ENCODE measurements at regions not wholly inside any gene's neighbourhood (a gene's known extent, or its start where the extent isn't known, plus 50 kb on each side); places are given as distances from the start of the nearest gene placed in this dataset.

- H3K9me3 Mint-ChIP-seq = peaks cover 0 to 10% (median 3%) of the 10 kb centered on the region in 7 donors
- H3K4me3 Mint-ChIP-seq = no peak overlapping the region
- ATAC-seq (ENCODE audit: low read depth in 2 of 2) (no peak), DNase-seq (no peak)
- H3K4me1 Mint-ChIP-seq = peaks cover 0 to 4% (median 3%) of the 10 kb centered on the region in 3 donors
- H3K27me3 Mint-ChIP-seq = peaks cover 0 to 11% (median 0%) of the 10 kb centered on the region in 3 donors
- H3K27ac Mint-ChIP-seq = peak overlapping the region in 1 of 6 donors; percentile 27
- no peaks in the 10 kb centered on the region for H3K36me3 Mint-ChIP-seq
These were observed 213.3 kb upstream of the ZNF536 start for GRCh38 chr19:30158893-30159245.

GRCh38 chr19:30159636-30160035, 212.5 kb upstream of the ZNF536 start:
- H3K27me3 Mint-ChIP-seq = peaks cover 0 to 11% (median 0%) of the 10 kb centered on the region in 3 donors
- H3K4me3 Mint-ChIP-seq = no peak overlapping the region
- peaks cover 0 to 4% (median 0%) of the 10 kb centered on the region in 3 donors for H3K4me1 Mint-ChIP-seq
- no peak for DNase-seq
- H3K9me3 Mint-ChIP-seq = peaks cover 0 to 14% (median 3%) of the 10 kb centered on the region in 7 donors
- H3K27ac Mint-ChIP-seq = no peak overlapping the region
- no peaks in the 10 kb centered on the region for H3K36me3 Mint-ChIP-seq
- ATAC-seq (ENCODE audit: low read depth in 2 of 2) = no peak

- Mint-ChIP-seq H3K36me3 (no peaks in the 10 kb centered on the region), H3K4me3 (peak overlapping the region in 1 of 8 donors; percentile 50), H3K27ac (peak overlapping the region in 2 of 6 donors; percentile 19 to 70), H3K4me1 (peaks cover 0 to 3% (median 0%) of the 10 kb centered on the region in 3 donors), H3K9me3 (peaks cover 0 to 14% (median 3%) of the 10 kb centered on the region in 7 donors), H3K27me3 (peaks cover 0 to 9% (median 0%) of the 10 kb centered on the region in 3 donors)
- DNase-seq (no peak), ATAC-seq (ENCODE audit: low read depth in 2 of 2) (no peak)
These were observed 211.8 kb upstream of the ZNF536 start for GRCh38 chr19:30160426-30160825.

GRCh38 chr19:30161021-30161655, 211.0 kb upstream of the ZNF536 start:
- Mint-ChIP-seq H3K9me3 (peaks cover 0 to 14% (median 3%) of the 10 kb centered on the region in 7 donors), H3K4me1 (no peaks in the 10 kb centered on the region), H3K4me3 (no peak overlapping the region), H3K36me3 (no peaks in the 10 kb centered on the region), H3K27ac (no peak overlapping the region), H3K27me3 (peaks cover 0 to 3% (median 0%) of the 10 kb centered on the region in 3 donors)
- DNase-seq (no peak), ATAC-seq (ENCODE audit: low read depth in 2 of 2) (no peak)

- no peak overlapping the region for H3K4me3 Mint-ChIP-seq
- peaks cover 0 to 14% (median 3%) of the 10 kb centered on the region in 7 donors for H3K9me3 Mint-ChIP-seq
- no peaks in the 10 kb centered on the region for H3K36me3 Mint-ChIP-seq
- no peak for ATAC-seq (ENCODE audit: low read depth in 2 of 2)
- H3K27ac Mint-ChIP-seq = no peak overlapping the region
- H3K27me3 Mint-ChIP-seq = no peaks in the 10 kb centered on the region
- DNase-seq = no peak
- no peaks in the 10 kb centered on the region for H3K4me1 Mint-ChIP-seq
These were observed 210.4 kb upstream of the ZNF536 start for GRCh38 chr19:30161770-30162169.

GRCh38 chr19:30162718-30163117, 209.5 kb upstream of the ZNF536 start:
- no peaks in the 10 kb centered on the region for H3K4me1 Mint-ChIP-seq

GRCh38 chr19:30163663-30164062, 208.5 kb upstream of the ZNF536 start:
- Mint-ChIP-seq H3K27me3 (no peaks in the 10 kb centered on the region), H3K4me1 (no peaks in the 10 kb centered on the region), H3K9me3 (peaks cover 0 to 14% (median 3%) of the 10 kb centered on the region in 7 donors), H3K27ac (no peak overlapping the region), H3K4me3 (no peak overlapping the region), H3K36me3 (no peaks in the 10 kb centered on the region)
- no peak for DNase-seq
- ATAC-seq (ENCODE audit: low read depth in 2 of 2) = no peak

More at GRCh38 chr19:30162718-30163117, 209.5 kb upstream of the ZNF536 start:
- ATAC-seq (ENCODE audit: low read depth in 2 of 2) (no peak), DNase-seq (no peak)
- Mint-ChIP-seq H3K36me3 (no peaks in the 10 kb centered on the region), H3K27me3 (no peaks in the 10 kb centered on the region), H3K27ac (no peak overlapping the region), H3K9me3 (peaks cover 0 to 14% (median 3%) of the 10 kb centered on the region in 7 donors), H3K4me3 (no peak overlapping the region)

GRCh38 chr19:30165228-30165813, 206.9 kb upstream of the ZNF536 start:
- DNase-seq (no peak), ATAC-seq (ENCODE audit: low read depth in 2 of 2) (no peak)
- H3K27me3 Mint-ChIP-seq = no peaks in the 10 kb centered on the region
- H3K4me3 Mint-ChIP-seq = no peak overlapping the region
- H3K4me1 Mint-ChIP-seq = no peaks in the 10 kb centered on the region
- H3K36me3 Mint-ChIP-seq = no peaks in the 10 kb centered on the region
- no peak overlapping the region for H3K27ac Mint-ChIP-seq
- peaks cover 0 to 14% (median 3%) of the 10 kb centered on the region in 7 donors for H3K9me3 Mint-ChIP-seq

- Mint-ChIP-seq H3K9me3 (peaks cover 0 to 14% (median 3%) of the 10 kb centered on the region in 7 donors), H3K4me3 (no peak overlapping the region), H3K36me3 (no peaks in the 10 kb centered on the region), H3K4me1 (no peaks in the 10 kb centered on the region), H3K27ac (peak overlapping the region in 1 of 6 donors; percentile 32), H3K27me3 (no peaks in the 10 kb centered on the region)
- DNase-seq = no peak
- no peak for ATAC-seq (ENCODE audit: low read depth in 2 of 2)
These were observed 204.8 kb upstream of the ZNF536 start for GRCh38 chr19:30167206-30167868.

GRCh38 chr19:30167976-30168635, 204.1 kb upstream of the ZNF536 start:
- no peak overlapping the region for H3K4me3 Mint-ChIP-seq
- ATAC-seq (ENCODE audit: low read depth in 2 of 2) = no peak
- H3K27ac Mint-ChIP-seq = peak overlapping the region in 1 of 6 donors; percentile 19
- H3K27me3 Mint-ChIP-seq = no peaks in the 10 kb centered on the region
- no peaks in the 10 kb centered on the region for H3K36me3 Mint-ChIP-seq
- no peaks in the 10 kb centered on the region for H3K4me1 Mint-ChIP-seq
- no peak for DNase-seq
- peaks cover 0 to 8% (median 2%) of the 10 kb centered on the region in 7 donors for H3K9me3 Mint-ChIP-seq

GRCh38 chr19:30168760-30169159, 203.4 kb upstream of the ZNF536 start:
- no peaks in the 10 kb centered on the region for H3K36me3 Mint-ChIP-seq
- no peaks in the 10 kb centered on the region for H3K4me1 Mint-ChIP-seq
- DNase-seq = no peak
- no peak overlapping the region for H3K27ac Mint-ChIP-seq
- ATAC-seq (ENCODE audit: low read depth in 2 of 2) = no peak
- H3K4me3 Mint-ChIP-seq = no peak overlapping the region
- H3K27me3 Mint-ChIP-seq = no peaks in the 10 kb centered on the region
- H3K9me3 Mint-ChIP-seq = peaks cover 0 to 4% (median 2%) of the 10 kb centered on the region in 7 donors

- Mint-ChIP-seq H3K9me3 (peaks cover 0 to 4% (median 2%) of the 10 kb centered on the region in 7 donors), H3K27me3 (no peaks in the 10 kb centered on the region), H3K4me3 (no peak overlapping the region)
These were observed 202.8 kb upstream of the ZNF536 start for GRCh38 chr19:30169196-30169900.

GRCh38 chr19:30170081-30170480, 202.1 kb upstream of the ZNF536 start:
- no peaks in the 10 kb centered on the region for H3K27me3 Mint-ChIP-seq
- no peak for DNase-seq

More at GRCh38 chr19:30169196-30169900, 202.8 kb upstream of the ZNF536 start:
- Mint-ChIP-seq H3K4me1 (no peaks in the 10 kb centered on the region), H3K36me3 (no peaks in the 10 kb centered on the region), H3K27ac (no peak overlapping the region)
- no peak for DNase-seq
- ATAC-seq (ENCODE audit: low read depth in 2 of 2) = no peak

More at GRCh38 chr19:30170081-30170480, 202.1 kb upstream of the ZNF536 start:
- ATAC-seq (ENCODE audit: low read depth in 2 of 2) = no peak
- Mint-ChIP-seq H3K27ac (no peak overlapping the region), H3K4me1 (no peaks in the 10 kb centered on the region), H3K36me3 (no peaks in the 10 kb centered on the region), H3K9me3 (peaks cover 0 to 3% (median 0%) of the 10 kb centered on the region in 7 donors), H3K4me3 (no peak overlapping the region)
